CD14-positive monocyte (primary cell): ENCODE measurements at regions not wholly inside any gene's neighbourhood (a gene's known extent, or its start where the extent isn't known, plus 50 kb on each side); places are given as distances from the start of the nearest gene placed in this dataset.

Experiments used
- DNase-seq, 3 donors: peaks; one replicate each; pipeline ENCODE4 v3.0.0-alpha.2; 2011 to 2022
- H2AFZ ChIP-seq: 2 replicates; pipeline ENCODE4 v1.6.0; 2012; ENCODE audit warnings: mild to moderate bottlenecking, low read depth, low read length, inconsistent platforms; ENCODE audit not compliant: insufficient read depth, poor library complexity, severe bottlenecking
- H3K27ac ChIP-seq, 2 donors: 1 replicate in 1 of 2; 2 replicates in 1 of 2; pipeline ENCODE4 v1.5.1; 2012 to 2013; ENCODE audit warnings: low read length in 2 of 2, control low read depth in 1 of 2, inconsistent platforms in 1 of 2, low read depth in 1 of 2, mild to moderate bottlenecking in 1 of 2
- H3K27me3 ChIP-seq, 2 donors: one replicate each; pipeline versions ENCODE4 v1.6.0 to v1.6.1; 2011 to 2013; ENCODE audit warnings: low read length in 2 of 2; ENCODE audit not compliant: control insufficient read depth in 2 of 2, insufficient read depth in 2 of 2
- H3K36me3 ChIP-seq, 2 donors: replicated peaks in 1 of 2; 1 replicate in 1 of 2; 2 replicates in 1 of 2; pipeline versions ENCODE4 v1.5.1 to v1.6.1; 2012 to 2013; ENCODE audit warnings: low read length in 2 of 2, control low read depth in 1 of 2, inconsistent platforms in 1 of 2, mild to moderate bottlenecking in 1 of 2; ENCODE audit not compliant: insufficient read depth in 2 of 2, control insufficient read depth in 1 of 2
- H3K4me1 ChIP-seq, 2 donors: 1 replicate in 1 of 2; 2 replicates in 1 of 2; pipeline versions ENCODE4 v1.5.1 to v1.6.1; 2012 to 2013; ENCODE audit warnings: low read length in 2 of 2, control low read depth in 1 of 2, inconsistent platforms in 1 of 2, mild to moderate bottlenecking in 1 of 2, moderate library complexity in 1 of 2; ENCODE audit not compliant: insufficient read depth in 2 of 2, control insufficient read depth in 1 of 2
- H3K4me2 ChIP-seq: replicated peaks from 2 replicates; pipeline ENCODE3; 2012; ENCODE audit warnings: low read length, moderate library complexity, mild to moderate bottlenecking; ENCODE audit not compliant: poor library complexity, severe bottlenecking; ENCODE audit errors: extremely low read depth
- H3K4me3 ChIP-seq, 3 experiments: fragments of 200-600 bp in 1 of 3; sonication (generic) in 1 of 3; replicated peaks in 1 of 3; 1 replicate in 2 of 3; 2 replicates in 1 of 3; pipeline ENCODE4 v1.5.1; 2011 to 2013; ENCODE audit warnings: low read length in 3 of 3, mild to moderate bottlenecking in 3 of 3, control low read depth in 2 of 3, low read depth in 2 of 3, inconsistent platforms in 1 of 3, moderate library complexity in 1 of 3
- H3K79me2 ChIP-seq: 2 replicates; pipeline ENCODE4 v1.6.0; 2012; ENCODE audit warnings: mild to moderate bottlenecking, control low read depth, inconsistent platforms, low read length, moderate library complexity; ENCODE audit not compliant: insufficient read depth
- H3K9ac ChIP-seq: 2 replicates; pipeline ENCODE4 v1.6.0; 2017; ENCODE audit warnings: low read length, mild to moderate bottlenecking; ENCODE audit not compliant: insufficient read depth, poor library complexity, severe bottlenecking
- H3K9me3 ChIP-seq, 2 donors: replicated peaks in 1 of 2; 1 replicate in 1 of 2; 2 replicates in 1 of 2; pipeline versions ENCODE4 v1.5.1 to v1.6.1; 2012 to 2013; ENCODE audit warnings: low read length in 2 of 2, control low read depth in 1 of 2; ENCODE audit not compliant: control insufficient read depth in 1 of 2, insufficient read depth in 1 of 2
- H4K20me1 ChIP-seq: 2 replicates; pipeline ENCODE4 v1.6.0; 2012; ENCODE audit warnings: mild to moderate bottlenecking, low read length, control low read depth, moderate library complexity; ENCODE audit not compliant: insufficient read depth
- H3K27ac Mint-ChIP-seq, 7 donors: one replicate each; pipeline ENCODE4 v1.8.0; 2020; ENCODE audit warnings: mild to moderate bottlenecking in 7 of 7, mixed read lengths in 7 of 7, moderate library complexity in 6 of 7, inconsistent platforms in 2 of 7
- H3K27me3 Mint-ChIP-seq, 3 donors: one replicate each; pipeline ENCODE4 v1.8.0; 2021 to 2022; ENCODE audit warnings: low read depth in 3 of 3, mild to moderate bottlenecking in 3 of 3, mixed read lengths in 3 of 3, moderate library complexity in 3 of 3, inconsistent platforms in 1 of 3
- H3K36me3 Mint-ChIP-seq, 2 donors: one replicate each; pipeline ENCODE4 v1.8.0; 2020; ENCODE audit warnings: mixed read lengths in 2 of 2, inconsistent platforms in 1 of 2, mild to moderate bottlenecking in 1 of 2
- H3K4me1 Mint-ChIP-seq: one replicate; pipeline ENCODE4 v1.8.0; 2020; ENCODE audit warnings: mild to moderate bottlenecking, mixed read lengths
- H3K4me3 Mint-ChIP-seq, 2 donors: one replicate each; pipeline ENCODE4 v1.8.0; 2020; ENCODE audit warnings: mild to moderate bottlenecking in 2 of 2, mixed read lengths in 2 of 2, moderate library complexity in 1 of 2
- H3K9me3 Mint-ChIP-seq, 7 donors: one replicate each; pipeline ENCODE4 v1.8.0; 2020 to 2022; ENCODE audit warnings: mixed read lengths in 7 of 7, mild to moderate bottlenecking in 6 of 7, moderate library complexity in 6 of 7, inconsistent platforms in 2 of 7
- CTCF ChIP-seq: fragments of 200-600 bp; IDR thresholded peaks from one replicate; pipeline ENCODE4 v1.8.0; 2022; ENCODE audit warnings: antibody characterized with exemption, mild to moderate bottlenecking
- WGBS: methylation state at CpG from one replicate; pipeline ENCODE4 v1.1.5; 2013; ENCODE audit warnings: missing lambda C conversion rate; ENCODE audit not compliant: insufficient coverage; 5-methylcytosine and 5-hydroxymethylcytosine counted together
- intact Hi-C, 2 donors: fragments of 100-400 bp; cut with micrococcal nuclease; formaldehyde crosslinking; loops; one replicate each; pipeline versions ENCODE4 v1.15.0 to v1.15.1; 2023

DNA sequence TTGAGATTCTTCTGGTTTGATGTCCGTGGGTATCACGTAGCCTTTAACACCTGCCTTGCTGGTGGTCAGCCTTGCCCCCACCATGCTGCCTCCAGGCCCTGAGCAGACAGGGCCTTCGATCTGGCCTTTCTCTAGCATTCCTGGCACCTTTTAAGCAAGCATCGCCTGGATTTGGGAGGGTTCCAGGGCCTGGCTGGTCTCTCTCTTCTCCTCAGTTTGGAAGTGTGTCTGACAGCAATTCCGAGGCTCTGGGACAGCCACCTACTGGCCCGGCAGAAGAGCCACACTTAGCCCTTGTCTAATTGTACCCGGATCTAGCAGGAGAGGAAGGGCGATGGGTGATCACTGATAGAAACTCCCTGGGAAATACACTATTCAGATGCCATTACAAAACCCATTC is 441.3 kb upstream of the MKI67 start:
- peaks cover 0 to 4% (median 0%) of the 10 kb centered on the region in 7 donors for H3K9me3 Mint-ChIP-seq
- H3K9me3 ChIP-seq = peaks cover 0 to 4% of the 10 kb centered on the region in 2 donors
- no peak overlapping the region for H3K9ac ChIP-seq
- TF ChIP-seq CTCF = no peak
- H3K79me2 ChIP-seq = no peaks in the 10 kb centered on the region
- no peaks in the 10 kb centered on the region for H3K36me3 ChIP-seq
- H3K4me3 Mint-ChIP-seq = no peak overlapping the region
- H3K4me3 ChIP-seq = no peak overlapping the region
- no peaks in the 10 kb centered on the region for H3K4me1 ChIP-seq
- no peak overlapping the region for H3K4me2 ChIP-seq
- H3K27ac Mint-ChIP-seq = no peak overlapping the region
- H3K27ac ChIP-seq = no peak overlapping the region
- no peaks in the 10 kb centered on the region for H3K4me1 Mint-ChIP-seq
- intact Hi-C loops = no loop called here
- 86% methylated on average over 8 of the region's 8 CpGs for WGBS
- H3K27me3 Mint-ChIP-seq = peaks cover 0 to 2% (median 2%) of the 10 kb centered on the region in 3 donors
- no peaks in the 10 kb centered on the region for H3K27me3 ChIP-seq
- no peak overlapping the region for H2AFZ ChIP-seq
- no peaks in the 10 kb centered on the region for H3K36me3 Mint-ChIP-seq
- no peak for DNase-seq
- no peaks in the 10 kb centered on the region for H4K20me1 ChIP-seq

GRCh38 chr10:128568041-128568440 is 441.8 kb upstream of the MKI67 start:
- WGBS = 74% methylated on average over 7 of the region's 11 CpGs
- intact Hi-C loops = no loop called here
- H3K9me3 ChIP-seq = peaks cover 0 to 4% of the 10 kb centered on the region in 2 donors
- no peaks in the 10 kb centered on the region for H3K27me3 ChIP-seq
- Mint-ChIP-seq H3K27ac (no peak overlapping the region), H3K4me3 (no peak overlapping the region), H3K36me3 (no peaks in the 10 kb centered on the region), H3K9me3 (peaks cover 0 to 4% (median 0%) of the 10 kb centered on the region in 7 donors), H3K27me3 (peaks cover 0 to 2% (median 2%) of the 10 kb centered on the region in 3 donors), H3K4me1 (no peaks in the 10 kb centered on the region)
- TF ChIP-seq CTCF = no peak
- H2AFZ ChIP-seq = no peak overlapping the region
- no peak overlapping the region for H3K27ac ChIP-seq
- H3K9ac ChIP-seq = no peak overlapping the region
- DNase-seq = no peak
- no peaks in the 10 kb centered on the region for H3K4me1 ChIP-seq
- no peak overlapping the region for H3K4me2 ChIP-seq
- H3K79me2 ChIP-seq = no peaks in the 10 kb centered on the region
- no peaks in the 10 kb centered on the region for H4K20me1 ChIP-seq
- H3K36me3 ChIP-seq = no peaks in the 10 kb centered on the region
- no peak overlapping the region for H3K4me3 ChIP-seq
